ENCODE measurements at regions not wholly inside any gene's neighbourhood (a gene's known extent, or its start where the extent isn't known, plus 50 kb on each side); places are given as distances from the start of the nearest gene placed in this dataset.
"Not testable (repeated sequence)": the region's sequence is repeated elsewhere in the genome, so short reads cannot be mapped to it uniquely, and the experiment has no call there.

DNA sequence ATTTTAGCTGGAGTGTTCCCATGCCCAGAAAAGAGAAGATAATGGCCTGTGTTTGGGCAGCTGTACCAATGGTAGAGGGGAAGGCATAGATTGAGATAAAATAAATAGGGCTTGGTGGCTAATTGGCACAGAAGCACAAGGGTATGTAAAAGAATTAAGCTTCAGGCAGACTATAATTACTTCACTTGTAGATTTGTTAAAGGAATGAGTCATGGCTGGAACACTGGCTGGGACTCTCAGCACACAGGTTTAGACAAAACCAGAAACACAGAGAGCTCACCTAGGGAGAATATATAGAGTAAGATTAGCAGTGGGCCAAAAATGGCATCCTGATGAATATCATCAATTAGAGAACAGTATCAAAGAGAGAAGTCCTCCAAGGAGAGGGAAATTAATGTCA lies 198.3 kb upstream of the FIGN start:
- no peak for DNase-seq

DNA sequence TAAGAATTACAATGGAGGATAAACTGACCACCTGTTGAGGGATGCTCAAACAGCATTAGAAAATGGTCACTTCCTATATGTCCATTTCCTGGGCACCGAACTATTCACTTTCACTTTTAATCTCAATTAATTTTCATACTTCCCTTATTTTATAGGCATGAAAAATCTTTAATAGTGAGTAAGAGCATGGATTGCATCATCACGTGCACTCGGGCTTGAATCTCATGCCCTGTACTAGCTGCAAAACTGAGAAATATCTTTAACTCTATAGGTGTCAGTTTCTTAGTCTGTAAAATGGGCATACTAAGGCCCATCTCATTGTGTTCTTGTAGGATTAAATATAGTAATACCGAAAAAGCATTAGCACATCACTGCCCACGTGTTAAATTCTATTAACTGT lies 183.9 kb upstream of the FIGN start:
- no peak for DNase-seq

DNA sequence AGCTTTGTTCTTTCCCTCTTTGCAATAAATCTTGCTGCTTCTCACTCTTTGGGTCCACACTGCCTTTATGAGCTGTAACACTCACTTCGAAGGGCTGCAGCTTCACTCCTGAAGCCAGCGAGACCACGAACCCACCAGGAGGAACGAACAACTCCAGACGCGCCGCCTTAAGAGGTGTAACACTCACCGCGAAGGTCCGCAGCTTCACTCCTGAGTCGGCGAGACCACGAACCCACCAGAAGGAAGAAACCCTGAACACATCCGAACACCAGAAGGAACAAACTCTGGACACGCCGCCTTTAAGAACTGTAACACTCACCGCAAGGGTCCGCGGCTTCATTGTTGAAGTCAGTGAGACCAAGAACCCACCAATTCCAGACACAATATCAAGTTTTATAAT lies 178.7 kb upstream of the FIGN start:
- DNase-seq, result not testable (repeated sequence)

DNA sequence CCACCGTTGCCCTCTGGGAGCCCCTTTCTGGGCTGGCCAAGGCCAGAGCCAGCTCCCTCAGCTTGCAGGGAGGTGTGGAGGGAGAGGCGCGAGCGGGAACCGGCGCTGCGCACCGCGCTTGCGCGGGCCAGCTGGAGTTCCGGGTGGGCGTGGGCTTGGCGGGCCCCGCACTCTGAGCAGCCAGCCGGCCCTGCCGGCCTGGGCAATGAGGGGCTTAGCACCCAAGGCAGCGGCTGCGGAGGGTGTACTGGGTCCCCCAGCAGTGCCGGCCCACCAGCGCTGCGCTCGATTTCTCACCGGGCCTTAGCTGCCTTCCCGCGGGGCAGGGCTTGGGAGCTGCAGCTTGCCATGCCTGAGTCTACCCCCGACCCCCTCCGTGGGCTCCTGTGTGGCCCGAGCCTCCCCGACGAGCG lies 177.7 kb upstream of the FIGN start:
- DNase-seq, result not testable (repeated sequence)

DNA sequence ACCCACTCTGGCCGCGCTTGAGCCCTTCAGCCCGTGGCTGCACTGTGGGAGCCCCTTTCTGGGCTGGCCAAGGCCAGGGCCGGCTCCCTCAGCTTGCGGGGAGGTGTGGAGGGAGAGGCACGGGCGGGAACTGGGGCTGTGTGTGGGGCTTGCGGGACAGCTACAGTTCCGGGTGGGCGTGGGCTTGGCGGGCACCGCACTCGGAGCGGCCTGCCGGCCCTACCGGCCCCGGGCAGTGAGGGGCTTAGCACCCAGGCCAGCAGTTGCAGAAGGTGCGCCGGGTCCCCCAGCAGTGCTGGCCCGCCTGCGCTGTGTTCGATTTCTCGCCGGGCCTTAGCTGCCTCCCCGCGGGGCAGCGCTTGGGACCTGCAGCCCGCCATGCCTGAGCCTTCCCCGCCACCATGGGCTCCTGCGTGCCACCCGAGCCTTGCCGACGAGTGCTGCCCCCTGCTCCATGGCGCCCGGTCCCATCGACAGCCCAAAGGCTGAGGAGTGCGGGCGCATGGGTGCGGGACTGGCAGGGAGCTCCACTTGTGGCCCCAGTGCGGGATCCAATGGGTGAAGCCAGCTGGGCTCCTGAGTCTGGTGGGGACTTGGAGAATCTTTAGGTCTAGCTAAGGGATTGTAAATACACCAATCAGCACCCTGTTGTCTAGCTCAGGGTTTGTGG lies 173.7 kb upstream of the FIGN start:
- DNase-seq, result no peak

DNA sequence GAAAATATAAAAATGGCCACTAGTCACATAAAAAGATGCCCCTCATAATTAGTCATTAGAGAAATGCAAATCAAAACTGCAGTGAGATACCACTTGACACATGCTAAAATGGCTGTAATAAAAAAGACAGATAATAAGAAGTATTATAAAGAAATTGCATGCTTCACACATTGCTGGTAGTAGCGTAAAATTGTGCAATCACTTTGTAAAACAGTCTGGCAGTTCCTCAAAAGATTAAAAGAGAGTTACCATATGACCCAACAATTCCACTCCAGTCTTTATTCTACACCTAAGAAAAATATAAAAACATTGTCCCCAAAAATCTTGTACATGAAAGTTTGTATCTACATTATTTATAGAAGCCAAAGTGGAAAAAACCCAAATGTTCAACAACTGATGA lies 170.6 kb upstream of the FIGN start:
- DNase-seq, result no peak

DNA sequence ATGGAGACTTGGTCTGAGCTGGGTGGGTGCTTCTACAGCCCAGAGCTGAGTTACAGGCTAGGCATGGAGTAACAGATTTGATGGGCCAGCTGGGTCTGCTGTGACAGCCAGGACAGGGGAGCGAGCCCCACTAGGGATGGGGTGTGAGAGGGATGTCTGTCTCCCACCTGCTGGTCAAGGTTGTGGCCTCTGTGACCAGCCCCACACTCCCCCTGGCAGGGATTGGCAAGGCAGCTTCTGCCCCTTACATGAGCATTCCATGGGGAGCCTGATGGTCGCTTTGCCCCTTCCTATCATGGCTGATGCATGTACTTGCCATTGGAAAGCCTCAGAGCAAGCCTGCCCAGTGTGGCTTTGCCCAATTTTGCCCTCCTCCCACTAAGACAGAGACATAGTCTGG lies 162.0 kb upstream of the FIGN start:
- DNase-seq, result no peak

DNA sequence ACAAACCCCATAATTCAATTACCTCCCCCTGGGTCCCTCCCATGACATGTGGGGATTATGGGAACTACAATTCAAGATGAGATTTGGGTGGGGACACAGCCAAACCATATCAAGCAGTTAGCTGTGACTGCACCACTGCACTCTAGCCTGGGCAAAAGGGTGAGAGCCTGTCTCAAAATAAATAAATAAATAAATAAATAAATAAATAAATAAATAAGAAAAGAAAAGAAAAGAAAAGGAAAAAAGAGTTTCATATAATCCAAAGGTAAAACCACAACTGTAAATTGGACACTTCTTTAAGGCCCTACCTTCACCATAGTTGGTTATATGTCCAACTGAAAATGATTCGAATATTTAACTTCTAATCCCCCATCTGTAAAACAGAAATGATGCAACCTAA lies 157.6 kb upstream of the FIGN start:
- DNase-seq, result not testable (repeated sequence)

DNA sequence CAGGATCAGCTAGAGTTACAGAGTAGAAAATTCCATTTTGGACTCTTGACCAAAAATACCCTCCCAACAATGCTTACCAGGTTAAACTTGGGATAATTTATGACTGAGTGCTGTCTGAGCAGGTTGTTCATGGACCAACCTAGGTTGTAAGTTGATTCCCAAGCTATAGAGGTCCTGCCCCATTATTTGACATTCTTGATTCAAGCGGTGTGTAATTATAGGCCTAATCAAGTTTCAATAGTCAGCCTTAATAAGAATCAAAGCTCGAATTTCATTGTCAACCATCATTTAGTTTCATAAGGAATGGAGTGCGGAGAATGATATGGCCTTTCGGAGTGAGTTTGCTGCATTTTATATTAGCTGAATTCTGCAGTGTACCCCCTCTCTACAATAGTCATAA lies 152.8 kb upstream of the FIGN start:
- DNase-seq, result no peak

DNA sequence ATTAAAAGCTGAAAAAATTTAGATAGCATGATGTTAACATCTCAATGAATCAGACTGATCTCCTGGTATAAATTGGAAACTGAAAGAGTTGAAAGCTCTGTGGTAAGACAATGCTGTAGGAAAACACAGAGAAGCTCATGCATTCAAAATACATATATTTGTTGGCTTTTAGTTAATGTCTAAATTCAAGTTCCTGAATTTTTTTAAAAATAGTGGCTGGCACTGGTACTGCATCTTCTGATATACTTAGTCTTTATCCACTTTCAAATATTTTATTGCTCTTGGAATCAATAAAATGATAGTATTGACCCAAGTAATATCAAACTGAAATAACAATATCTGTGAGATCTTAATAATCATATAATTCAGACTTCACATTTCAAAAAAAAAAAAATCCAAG lies 151.4 kb upstream of the FIGN start:
- no peak for DNase-seq

DNA sequence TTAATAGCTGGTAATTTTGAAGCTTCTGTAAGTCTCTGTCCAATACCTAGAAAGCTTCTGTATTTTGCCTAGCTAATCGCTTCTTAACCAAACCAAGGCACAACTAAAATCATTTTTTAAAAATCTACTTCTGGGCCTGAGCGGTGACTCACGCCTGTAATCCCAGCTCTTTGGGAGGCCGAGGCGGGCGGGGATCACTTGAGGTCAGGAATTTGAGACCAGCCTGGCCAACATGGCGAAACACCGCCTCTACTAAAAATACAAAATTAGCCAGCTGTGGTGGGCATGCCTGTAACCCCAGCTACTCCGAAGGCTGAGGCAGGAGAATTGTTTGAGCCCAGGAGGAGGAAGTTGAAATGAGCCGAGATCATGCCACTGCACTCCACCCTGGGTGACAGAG lies 148.6 kb upstream of the FIGN start:
- no peak for DNase-seq

DNA sequence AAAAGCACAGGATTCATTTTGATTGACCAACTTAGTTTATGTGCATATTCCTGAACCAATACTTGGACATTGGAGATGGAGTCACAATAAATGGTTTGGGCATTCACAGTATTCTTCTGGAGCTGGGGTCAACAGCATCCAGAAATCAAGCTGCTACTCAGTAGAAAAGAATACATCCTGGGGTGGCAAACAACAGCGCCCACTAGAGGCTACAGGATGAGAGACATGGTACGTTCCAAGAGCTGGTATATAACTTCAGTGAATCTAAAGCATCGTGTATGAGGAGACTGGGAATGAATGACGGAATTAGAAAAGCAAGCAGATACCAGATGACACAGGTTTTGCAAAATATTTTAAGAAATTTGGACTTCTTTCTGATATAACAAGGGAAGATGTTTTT lies 142.9 kb upstream of the FIGN start:
- DNase-seq, result no peak

DNA sequence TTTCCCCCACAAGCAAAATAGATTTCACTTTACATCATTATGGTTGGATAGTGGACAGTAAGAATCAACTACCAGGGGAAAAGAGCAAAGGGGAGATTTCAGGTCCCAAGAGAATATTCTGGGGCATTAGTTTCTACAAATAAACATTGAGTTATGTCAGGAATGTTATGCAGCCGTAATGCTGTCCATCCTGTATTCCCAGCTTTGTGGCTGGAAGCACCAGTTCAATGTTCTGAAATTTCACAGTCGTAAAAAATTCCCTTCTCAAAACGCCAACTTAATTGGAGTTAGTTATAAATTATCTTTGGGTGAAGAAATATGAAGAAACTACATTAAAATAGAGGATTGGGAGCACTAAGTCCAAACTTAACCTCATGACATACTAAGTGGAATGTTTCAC lies 141.5 kb upstream of the FIGN start:
- DNase-seq, result no peak

DNA sequence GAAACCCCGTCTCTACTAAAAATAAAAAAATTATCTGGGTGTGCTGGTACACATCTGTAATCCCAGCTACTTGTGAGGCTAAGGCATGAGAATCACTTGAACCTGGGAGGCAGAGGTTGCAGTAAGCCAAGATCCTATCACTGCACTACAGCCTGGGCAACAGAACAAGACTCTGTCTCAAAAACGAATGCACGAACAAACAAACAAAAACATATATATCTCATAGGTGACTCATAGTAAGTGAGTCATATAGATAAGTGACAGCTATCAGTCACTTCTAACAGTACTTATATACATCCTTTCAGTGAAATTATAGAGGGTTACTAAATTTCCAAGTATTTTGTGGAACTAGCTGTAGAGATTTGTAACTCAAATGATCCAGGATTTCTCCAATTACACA lies 127.3 kb upstream of the FIGN start:
- no peak for DNase-seq

DNA sequence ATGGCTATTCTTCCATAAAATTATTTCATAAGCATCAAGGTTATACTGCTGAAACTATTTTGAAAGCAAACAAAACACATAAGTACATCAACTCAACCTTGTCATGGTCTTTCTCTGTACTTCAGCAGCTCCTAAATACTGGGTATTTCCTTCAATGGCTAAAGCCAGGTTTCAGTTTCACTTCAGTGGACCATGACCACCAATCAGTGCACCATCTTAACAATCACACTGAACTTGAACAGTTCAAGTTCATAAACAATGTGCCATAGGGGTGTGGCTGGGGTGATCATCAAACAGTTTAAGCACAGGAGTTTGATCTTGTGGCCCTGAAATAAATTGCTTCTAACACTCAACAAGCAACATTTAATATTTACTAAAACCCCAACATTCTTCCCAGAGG lies 124.1 kb upstream of the FIGN start:
- DNase-seq, result no peak

DNA sequence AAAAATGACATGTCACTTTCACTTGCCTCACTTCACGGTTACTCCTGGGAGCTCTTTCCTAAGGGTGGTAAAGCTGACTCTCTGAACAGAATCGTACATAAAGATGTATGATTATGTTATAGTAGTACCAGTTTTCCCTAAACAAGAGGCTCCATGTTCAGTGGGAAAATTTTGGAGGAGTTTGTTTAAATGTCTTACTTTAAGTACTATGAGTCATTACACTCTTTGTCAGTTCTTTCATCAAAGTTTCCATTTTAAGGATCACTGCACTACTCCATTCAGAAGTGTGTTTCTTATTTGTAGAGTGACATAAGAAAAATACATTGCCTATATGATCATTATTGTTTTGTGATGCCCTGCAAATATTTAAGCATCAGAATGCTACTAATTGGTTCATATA lies 121.1 kb upstream of the FIGN start:
- no peak for DNase-seq

DNA sequence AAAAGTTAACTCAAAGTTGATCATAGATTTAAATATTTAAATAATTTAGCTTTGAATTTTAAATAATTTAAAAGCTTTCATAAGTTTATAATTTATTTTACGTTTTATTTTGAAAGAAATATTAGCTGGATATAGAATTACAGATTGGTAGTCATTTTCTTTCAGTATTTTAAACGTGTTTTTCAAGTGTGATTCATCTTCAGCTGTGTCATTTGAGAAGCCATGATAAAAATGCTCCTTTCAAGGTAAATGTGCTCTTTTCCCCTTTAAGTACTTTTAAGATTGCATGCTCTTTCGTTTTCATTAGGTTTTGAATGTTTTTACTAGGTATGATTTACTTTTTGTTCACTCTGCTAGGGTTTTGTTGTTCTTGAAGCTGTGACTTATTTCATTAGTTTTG lies 116.8 kb upstream of the FIGN start:
- no peak for DNase-seq

DNA sequence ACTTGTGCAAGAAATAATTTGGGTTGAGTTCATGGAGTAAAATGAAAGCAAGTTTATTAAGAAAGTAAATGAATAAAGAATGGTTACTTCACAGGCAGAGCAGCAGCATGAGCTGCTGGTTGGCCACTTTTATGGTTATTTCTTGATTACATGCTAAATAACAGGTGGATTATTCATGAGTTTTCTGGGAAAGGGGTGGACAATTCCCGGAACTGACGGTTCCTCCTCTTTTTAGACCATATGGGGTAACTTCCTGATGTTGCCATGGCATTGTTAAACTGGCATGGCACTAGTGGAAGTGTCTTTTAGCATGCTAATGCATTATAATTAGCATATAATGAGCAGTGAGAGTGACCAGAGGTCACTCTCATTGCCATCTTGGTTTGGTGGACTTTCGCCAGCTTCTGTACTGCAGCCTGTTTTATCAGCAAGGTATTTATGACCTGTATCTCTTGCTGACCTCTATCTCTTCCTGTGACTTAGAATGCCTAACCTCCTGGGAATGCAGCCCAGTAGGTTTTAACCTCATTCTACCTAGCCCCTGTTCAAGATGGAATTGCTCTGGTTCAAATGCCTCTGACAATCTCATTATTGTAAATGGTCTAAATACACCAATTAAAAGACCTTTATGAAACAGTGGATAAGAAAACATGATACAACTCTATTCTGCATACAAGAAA lies 114.1 kb upstream of the FIGN start:
- no peak for DNase-seq

DNA sequence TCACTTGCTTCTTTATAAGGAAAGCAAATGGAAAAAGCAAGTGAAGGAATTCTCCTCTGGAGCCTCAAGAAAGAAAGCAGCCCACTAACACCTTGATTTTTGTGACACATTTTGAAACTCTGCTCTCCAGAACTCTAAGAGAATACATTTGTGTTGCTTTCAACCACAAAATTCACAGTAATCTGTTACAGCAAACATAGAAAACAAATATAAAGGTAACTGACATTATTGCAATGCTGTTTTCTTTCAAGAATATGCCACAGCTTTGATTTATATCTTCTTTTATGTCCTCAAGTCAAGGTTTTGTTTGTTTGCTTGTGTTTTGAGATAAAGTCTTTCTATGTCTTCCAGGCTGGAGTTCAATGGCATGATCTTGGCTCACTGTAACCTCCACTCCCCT lies 103.1 kb upstream of the FIGN start:
- no peak for DNase-seq

DNA sequence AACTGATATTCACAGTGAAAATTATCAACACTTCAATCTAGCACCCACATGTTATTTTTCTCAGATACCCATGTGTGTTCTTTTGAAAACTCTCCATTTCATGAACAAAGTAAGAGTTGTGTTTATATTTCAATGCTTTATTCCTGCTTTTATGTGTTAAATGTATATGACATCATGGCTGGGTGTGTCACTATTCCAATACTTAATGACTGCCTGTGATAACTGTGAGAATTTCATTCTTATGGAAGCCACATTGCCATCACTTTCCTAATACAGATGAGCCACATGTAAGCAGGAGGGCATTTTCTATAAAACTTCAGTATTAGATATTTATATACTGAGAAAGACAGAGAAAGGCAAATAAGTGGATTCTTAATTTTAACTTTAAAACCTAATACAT lies 100.4 kb upstream of the FIGN start:
- no peak for DNase-seq

DNA sequence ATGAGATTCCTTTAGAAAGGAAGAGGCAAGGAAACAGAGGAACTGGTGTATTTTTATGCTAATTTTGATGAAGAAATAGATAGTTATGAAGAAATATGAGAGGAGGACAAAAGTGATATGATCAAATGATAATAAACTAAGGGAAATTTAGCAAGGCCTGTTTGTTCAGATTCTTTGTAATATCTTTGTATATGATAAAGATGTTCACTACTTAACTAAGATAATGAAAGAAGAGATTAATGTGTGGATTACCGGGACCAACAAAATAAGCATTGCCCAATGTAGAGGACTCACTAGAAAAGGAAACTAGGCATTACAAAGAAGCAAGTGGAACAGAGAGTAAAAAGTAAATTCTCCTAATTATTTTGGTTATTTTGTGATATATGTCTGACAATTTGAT lies 99.0 kb upstream of the FIGN start:
- DNase-seq, result no peak

DNA sequence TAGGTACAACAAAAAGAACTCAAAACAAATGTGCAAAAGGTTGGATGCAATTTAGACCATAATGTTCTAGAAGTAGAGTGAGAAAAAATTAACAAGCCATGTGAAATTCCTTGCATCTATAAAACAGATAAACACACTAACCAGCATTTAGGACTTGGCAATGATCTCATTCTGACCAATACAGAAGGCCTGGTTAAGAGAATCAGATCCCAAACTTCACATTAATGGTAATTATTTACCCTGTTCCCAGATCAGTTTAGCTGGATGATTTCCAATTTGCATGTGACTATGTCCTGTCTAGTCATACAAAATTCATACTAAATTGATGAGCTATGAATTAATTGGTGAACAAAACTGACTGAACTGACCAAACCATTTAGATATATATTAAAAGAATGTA lies 98.4 kb upstream of the FIGN start:
- DNase-seq, result no peak

DNA sequence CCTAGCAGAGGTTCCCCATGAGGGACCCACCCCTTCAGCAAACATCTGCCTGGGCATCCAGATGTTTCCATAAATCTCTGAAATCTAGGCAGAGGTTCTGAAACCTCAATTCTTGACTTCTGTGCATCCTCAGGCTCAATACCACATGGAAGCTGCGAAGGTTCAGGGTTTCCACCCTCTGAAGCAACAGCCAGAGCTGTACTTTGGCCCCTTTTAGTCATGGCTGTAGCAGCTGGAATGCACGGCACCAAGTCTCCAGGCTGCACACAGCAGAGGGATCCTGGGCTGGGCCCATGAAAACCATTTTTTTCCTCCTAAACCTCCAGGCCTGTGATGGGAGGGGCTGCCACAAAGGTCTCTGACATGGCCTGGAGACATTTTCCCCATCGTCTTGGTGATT lies 93.0 kb upstream of the FIGN start:
- DNase-seq, result no peak

DNA sequence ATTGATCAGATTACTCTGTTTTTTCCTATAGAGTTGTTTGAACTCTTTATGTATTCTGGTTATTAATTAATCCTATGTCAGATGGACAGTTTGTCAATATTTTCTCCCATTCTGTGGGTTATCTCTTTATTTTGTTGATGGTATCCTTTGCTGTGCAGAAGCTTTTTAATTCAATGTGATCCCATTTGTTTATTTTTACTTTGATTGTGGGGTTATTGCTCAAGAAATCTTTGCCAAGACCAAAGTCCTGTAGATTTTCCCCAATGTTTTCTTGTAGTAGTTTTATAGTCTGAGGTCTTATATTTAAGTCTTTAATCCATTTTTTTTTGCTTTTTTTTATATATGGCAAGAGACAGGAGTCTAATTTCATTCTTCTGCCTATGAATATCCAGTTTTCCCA lies 86.2 kb upstream of the FIGN start:
- DNase-seq, result no peak

DNA sequence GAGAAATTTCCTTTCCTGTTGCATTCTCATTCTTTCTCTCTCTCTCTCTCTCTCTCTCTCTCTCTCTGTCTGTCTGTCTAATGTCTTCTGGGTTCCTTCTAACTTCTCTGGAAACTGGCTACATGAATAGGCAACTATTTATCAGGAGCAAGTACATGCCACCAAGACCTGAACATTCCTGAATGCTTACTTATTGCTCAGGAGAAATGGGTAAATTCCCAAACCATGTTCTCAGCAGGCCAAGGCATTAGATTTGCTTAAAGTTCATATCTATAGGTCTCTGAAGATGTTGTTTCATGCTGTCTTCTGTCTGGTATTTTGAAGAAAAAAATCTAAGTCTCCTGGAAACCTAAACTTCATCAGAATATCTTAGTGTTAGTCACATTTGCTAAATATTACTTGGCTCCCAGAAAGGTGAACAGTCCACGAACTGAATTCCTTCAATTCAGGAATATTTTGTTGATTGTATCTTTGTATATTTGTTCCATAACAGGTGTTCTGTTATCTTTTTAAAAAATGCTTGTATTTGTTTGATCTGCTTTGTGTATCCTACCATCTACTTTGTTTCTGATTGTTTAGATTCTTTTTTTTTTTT lies 77.2 kb upstream of the FIGN start:
- DNase-seq, result no peak
